Hepatocyte (in vitro differentiated cells): ENCODE measurements at regions not wholly inside any gene's neighbourhood (a gene's known extent, or its start where the extent isn't known, plus 50 kb on each side); places are given as distances from the start of the nearest gene placed in this dataset.

Source experiments
- DNase-seq: peaks from one replicate; pipeline ENCODE4 v3.0.0-alpha.2; 2016; ENCODE audit warnings: low spot score
- H2AFZ ChIP-seq: fragments of 200-600 bp; sonication (generic); 2 replicates; pipeline ENCODE4 v1.6.0; 2016; ENCODE audit warnings: antibody characterized with exemption, mild to moderate bottlenecking
- H3K27ac ChIP-seq: fragments of 200-600 bp; sonication (generic); 2 replicates; pipeline ENCODE4 v1.5.1; 2016; ENCODE audit warnings: mild to moderate bottlenecking
- H3K27me3 ChIP-seq: fragments of 200-600 bp; sonication (generic); 2 replicates; pipeline ENCODE4 v1.6.1; 2016
- H3K36me3 ChIP-seq: fragments of 200-600 bp; sonication (generic); replicated peaks from 2 replicates; pipeline ENCODE4 v1.5.1; 2016; ENCODE audit warnings: low read depth; ENCODE audit not compliant: insufficient read depth
- H3K4me1 ChIP-seq: fragments of 200-600 bp; sonication (generic); 2 replicates; pipeline ENCODE4 v1.5.1; 2016; ENCODE audit warnings: mild to moderate bottlenecking, moderate library complexity; ENCODE audit not compliant: insufficient read depth
- H3K4me2 ChIP-seq: fragments of 200-600 bp; sonication (generic); 2 replicates; pipeline ENCODE4 v1.6.0; 2016
- H3K4me3 ChIP-seq: fragments of 200-600 bp; sonication (generic); 2 replicates; pipeline ENCODE4 v1.5.1; 2016; ENCODE audit warnings: mild to moderate bottlenecking
- H3K79me2 ChIP-seq: fragments of 200-600 bp; sonication (generic); 2 replicates; pipeline ENCODE4 v1.6.0; 2017; ENCODE audit warnings: mild to moderate bottlenecking
- H3K9me2 ChIP-seq: fragments of 200-600 bp; sonication (generic); replicated peaks from 2 replicates; pipeline ENCODE4 v1.6.0; 2017; ENCODE audit warnings: mild to moderate bottlenecking; ENCODE audit not compliant: insufficient read depth
- H3K9me3 ChIP-seq: fragments of 200-600 bp; sonication (generic); 2 replicates; pipeline ENCODE4 v1.5.1; 2016; ENCODE audit warnings: low read depth, mild to moderate bottlenecking
- H4K20me1 ChIP-seq: fragments of 200-600 bp; sonication (generic); 2 replicates; pipeline ENCODE4 v1.6.0; 2016; ENCODE audit warnings: mild to moderate bottlenecking; ENCODE audit not compliant: insufficient read depth, poor library complexity, severe bottlenecking
- CTCF ChIP-seq: fragments of 200-600 bp; sonication (generic); IDR thresholded peaks from 2 replicates; pipeline ENCODE4 v1.5.1; 2016; ENCODE audit warnings: antibody characterized with exemption, mild to moderate bottlenecking; ENCODE audit not compliant: poor library complexity
- EZH2 ChIP-seq: fragments of 200-600 bp; sonication (generic); IDR thresholded peaks from 2 replicates; pipeline ENCODE4 v1.6.1; 2016; ENCODE audit warnings: antibody characterized with exemption, mild to moderate bottlenecking, borderline replicate concordance
- EZH2phosphoT487 ChIP-seq: fragments of 200-600 bp; sonication (generic); IDR thresholded peaks from one replicate; pipeline ENCODE4 v1.6.1; 2018; ENCODE audit warnings: antibody characterized with exemption, mild to moderate bottlenecking, low read depth, moderate library complexity; ENCODE audit not compliant: unreplicated experiment, severe bottlenecking
- WGBS: methylation state at CpG from one replicate; pipeline ENCODE4 v1.1.6; 2016; ENCODE audit warnings: low lambda C conversion rate; ENCODE audit errors: missing lambda C conversion rate; 5-methylcytosine and 5-hydroxymethylcytosine counted together

- H3K4me2 ChIP-seq, result no peak overlapping the region
- H2AFZ ChIP-seq, result no peak overlapping the region
- no peaks in the 10 kb centered on the region for H4K20me1 ChIP-seq
- H3K79me2 ChIP-seq, result no peaks in the 10 kb centered on the region
- WGBS, result 55% methylated on average over 1 of the region's 1 CpG
- H3K27ac ChIP-seq, result no peak overlapping the region
- H3K4me3 ChIP-seq, result no peak overlapping the region
- no peaks in the 10 kb centered on the region for H3K4me1 ChIP-seq
- no peak for DNase-seq
- H3K36me3 ChIP-seq, result no peaks in the 10 kb centered on the region
- H3K9me3 ChIP-seq, result no peaks in the 10 kb centered on the region
- H3K9me2 ChIP-seq, result no peaks in the 10 kb centered on the region
- H3K27me3 ChIP-seq, result no peaks in the 10 kb centered on the region
- no peak for TF ChIP-seq CTCF
- no peak for TF ChIP-seq EZH2
- TF ChIP-seq EZH2phosphoT487, result no peak
Measured at GRCh38 chr7:91520645-91521044, 256.4 kb downstream of the FZD1 start.

- Histone ChIP-seq H3K79me2 (no peaks in the 10 kb centered on the region), H3K27ac (no peak overlapping the region), H3K4me1 (no peaks in the 10 kb centered on the region), H3K27me3 (no peaks in the 10 kb centered on the region), H3K4me2 (no peak overlapping the region), H3K9me3 (no peaks in the 10 kb centered on the region), H3K4me3 (no peak overlapping the region), H2AFZ (no peak overlapping the region), H3K9me2 (no peaks in the 10 kb centered on the region), H3K36me3 (no peaks in the 10 kb centered on the region), H4K20me1 (no peaks in the 10 kb centered on the region)
- TF ChIP-seq EZH2, result no peak
- no peak for TF ChIP-seq EZH2phosphoT487
- no peak for TF ChIP-seq CTCF
- DNase-seq, result no peak
Measured at GRCh38 chr7:91526404-91526803, 262.2 kb downstream of the FZD1 start.

- Histone ChIP-seq H4K20me1 (no peaks in the 10 kb centered on the region), H3K4me2 (no peak overlapping the region), H3K27ac (no peak overlapping the region), H2AFZ (no peak overlapping the region), H3K4me3 (no peak overlapping the region), H3K79me2 (no peaks in the 10 kb centered on the region), H3K9me3 (no peaks in the 10 kb centered on the region), H3K27me3 (no peaks in the 10 kb centered on the region), H3K4me1 (no peaks in the 10 kb centered on the region), H3K9me2 (no peaks in the 10 kb centered on the region), H3K36me3 (no peaks in the 10 kb centered on the region)
- no peak for DNase-seq
- 93% methylated on average over 5 of the region's 5 CpGs for WGBS
- TF ChIP-seq EZH2 (no peak), CTCF (no peak), EZH2phosphoT487 (no peak)
Measured at GRCh38 chr7:91527460-91527859, 263.2 kb downstream of the FZD1 start.

- Histone ChIP-seq H4K20me1 (no peaks in the 10 kb centered on the region), H3K9me2 (no peaks in the 10 kb centered on the region), H3K4me2 (no peak overlapping the region), H2AFZ (no peak overlapping the region), H3K4me3 (no peak overlapping the region), H3K4me1 (peaks cover 3% of the 10 kb centered on the region), H3K27me3 (no peaks in the 10 kb centered on the region), H3K36me3 (no peaks in the 10 kb centered on the region), H3K27ac (no peak overlapping the region), H3K79me2 (no peaks in the 10 kb centered on the region), H3K9me3 (no peaks in the 10 kb centered on the region)
- TF ChIP-seq EZH2 (no peak), EZH2phosphoT487 (no peak), CTCF (no peak)
- DNase-seq, result no peak
- 89% methylated on average over 1 of the region's 1 CpG for WGBS
Measured at GRCh38 chr7:91533996-91534395, 269.8 kb downstream of the FZD1 start.
